ENCODE measurements at regions not wholly inside any gene's neighbourhood (a gene's known extent, or its start where the extent isn't known, plus 50 kb on each side); places are given as distances from the start of the nearest gene placed in this dataset.

DNA sequence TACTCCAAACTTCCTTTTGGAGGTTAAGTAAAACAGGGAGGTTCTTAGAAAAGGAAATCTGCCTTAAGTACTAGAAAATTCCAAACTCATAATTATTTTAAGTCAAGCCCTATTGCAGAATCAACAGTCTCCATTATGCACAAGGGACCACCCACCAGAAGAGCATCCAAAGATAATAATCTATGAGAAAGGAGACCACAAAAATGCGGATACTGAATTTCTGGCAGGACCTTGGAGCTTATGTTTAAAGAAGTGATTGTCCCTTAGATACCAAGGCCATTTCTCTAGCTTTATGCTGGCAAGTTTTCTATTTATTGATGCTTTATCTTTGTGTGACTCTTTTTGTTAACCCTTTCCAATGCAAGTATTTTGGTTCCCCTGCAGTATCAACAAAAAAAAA lies 404.0 kb upstream of the MMADHC start:
- DNase-seq, result no peak

DNA sequence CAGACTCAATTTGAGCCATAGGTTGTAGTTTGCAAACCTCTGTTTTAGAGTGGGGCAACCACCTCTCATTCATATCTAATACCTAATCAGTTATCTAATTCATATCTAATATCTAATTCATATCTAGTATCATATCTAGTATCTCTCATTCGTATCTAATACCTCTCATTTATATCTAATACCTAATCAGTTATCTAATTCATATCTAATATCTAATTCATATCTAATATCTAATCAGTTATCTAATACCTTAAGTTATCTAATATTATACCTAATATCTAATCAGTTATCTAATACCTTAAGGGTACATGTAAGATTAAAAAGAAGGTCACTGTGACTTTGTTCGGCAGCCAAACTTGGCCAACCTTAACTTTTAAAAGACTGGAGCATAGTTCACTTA lies 403.4 kb upstream of the MMADHC start:
- DNase-seq, result no peak

DNA sequence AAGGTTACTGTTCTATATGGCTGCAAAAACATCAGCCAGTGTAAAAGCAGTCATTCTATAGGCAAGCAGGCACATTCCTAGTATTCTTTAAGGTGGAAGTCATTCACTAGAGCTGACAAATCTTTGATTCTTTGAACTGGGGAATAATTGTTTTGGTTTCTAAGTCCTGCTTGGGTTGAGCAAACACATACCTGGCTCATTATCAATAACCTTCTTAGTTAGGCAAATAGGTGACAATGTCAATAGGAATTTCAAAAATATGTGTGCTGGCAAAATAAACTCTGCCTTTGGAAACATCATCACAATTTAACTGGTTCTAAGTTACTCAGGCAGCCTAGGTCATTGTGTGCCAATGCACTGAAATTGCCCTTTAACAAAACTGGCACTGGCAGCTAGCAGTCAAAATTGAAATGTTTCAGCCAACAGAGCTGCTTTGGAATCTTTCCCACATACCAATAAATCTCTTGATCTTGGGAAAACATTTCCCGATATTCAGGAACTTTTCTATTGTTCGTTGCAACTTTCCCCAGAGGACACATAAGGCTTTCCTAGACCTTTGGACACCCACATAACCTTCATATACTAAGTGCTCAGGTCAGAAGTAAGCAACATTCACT lies 402.0 kb upstream of the MMADHC start:
- DNase-seq, result no peak

- DNase-seq, result no peak
These were observed 400.8 kb upstream of the MMADHC start for GRCh38 chr2:149988361-149988760.

- DNase-seq, result no peak
These were observed 399.3 kb upstream of the MMADHC start for GRCh38 chr2:149986861-149987260.

- DNase-seq, result no peak
These were observed 396.7 kb upstream of the MMADHC start for GRCh38 chr2:149984311-149984710.

GRCh38 chr2:149972066-149972465 lies 384.5 kb upstream of the MMADHC start:
- no peak for DNase-seq

DNA sequence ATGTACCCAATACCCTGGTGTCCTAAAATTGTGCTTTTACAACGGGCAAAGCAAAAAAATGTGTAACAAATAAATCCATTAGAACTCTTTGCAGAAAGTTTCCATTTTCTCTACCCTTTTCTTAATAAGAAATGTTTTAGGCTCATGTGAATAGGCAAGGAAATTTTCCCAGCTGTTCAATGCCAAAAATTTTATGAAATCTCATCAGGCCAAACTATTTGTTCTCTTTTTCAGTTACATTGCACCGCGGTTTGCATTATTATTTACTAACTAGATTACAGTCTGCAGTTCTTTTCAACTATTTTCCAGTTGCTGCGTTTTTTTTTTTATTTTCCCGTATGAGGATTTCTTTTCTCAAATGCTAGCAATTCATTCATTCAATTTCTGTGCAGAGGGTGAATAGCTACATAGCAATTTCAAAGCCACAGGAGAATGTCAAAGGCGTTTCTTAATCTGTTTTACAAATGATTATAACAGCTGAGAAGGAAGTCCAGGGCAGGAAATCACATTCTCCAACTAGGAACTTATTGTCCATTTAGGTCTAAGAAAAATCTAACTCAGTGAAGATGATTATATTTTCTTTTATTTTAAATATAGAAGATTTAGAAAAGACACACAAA lies 367.5 kb upstream of the MMADHC start:
- DNase-seq, result no peak

DNA sequence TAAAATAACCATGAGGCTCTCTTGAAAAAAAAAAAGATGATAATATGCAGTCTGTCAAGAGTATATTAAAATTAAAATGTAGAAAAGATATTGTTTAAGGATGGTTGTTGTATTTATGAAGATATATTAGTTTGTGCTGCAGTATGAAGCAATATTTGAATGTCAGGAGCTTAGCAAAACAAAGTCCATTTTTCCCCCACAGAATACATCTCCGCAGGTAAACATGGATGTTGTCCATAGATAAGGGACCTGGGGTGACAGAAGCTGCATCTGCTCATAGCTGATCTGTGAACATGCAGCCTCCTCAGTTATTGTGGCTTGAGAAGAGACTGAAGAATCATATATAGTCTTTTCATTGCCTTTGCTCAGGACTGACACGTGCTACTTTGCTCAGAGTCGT lies 366.1 kb upstream of the MMADHC start:
- DNase-seq, result no peak

- DNase-seq, result no peak
These were observed 343.9 kb upstream of the MMADHC start for GRCh38 chr2:149931486-149931885.

DNA sequence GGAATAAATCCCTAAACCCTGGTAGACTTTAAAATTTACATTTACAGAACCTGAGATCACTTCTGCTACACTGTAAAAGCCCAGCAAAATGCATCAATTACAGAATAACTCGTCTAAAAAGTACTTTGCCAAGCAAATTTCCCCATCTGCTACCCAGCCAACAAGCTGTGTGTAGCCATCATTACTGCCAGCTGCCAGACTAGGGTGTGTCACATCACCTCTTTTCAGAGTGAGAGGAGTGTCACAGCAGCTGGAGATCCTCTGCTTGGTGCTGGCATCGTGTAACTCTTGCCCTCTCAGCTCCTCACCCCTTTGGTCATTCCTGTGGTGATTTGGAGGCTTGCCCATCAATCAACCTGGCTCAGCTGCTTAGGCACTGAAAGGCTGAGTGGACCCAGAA lies 340.4 kb upstream of the MMADHC start:
- no peak for DNase-seq

GRCh38 chr2:149926149-149926548 lies 338.6 kb upstream of the MMADHC start:
- DNase-seq, result no peak

DNA sequence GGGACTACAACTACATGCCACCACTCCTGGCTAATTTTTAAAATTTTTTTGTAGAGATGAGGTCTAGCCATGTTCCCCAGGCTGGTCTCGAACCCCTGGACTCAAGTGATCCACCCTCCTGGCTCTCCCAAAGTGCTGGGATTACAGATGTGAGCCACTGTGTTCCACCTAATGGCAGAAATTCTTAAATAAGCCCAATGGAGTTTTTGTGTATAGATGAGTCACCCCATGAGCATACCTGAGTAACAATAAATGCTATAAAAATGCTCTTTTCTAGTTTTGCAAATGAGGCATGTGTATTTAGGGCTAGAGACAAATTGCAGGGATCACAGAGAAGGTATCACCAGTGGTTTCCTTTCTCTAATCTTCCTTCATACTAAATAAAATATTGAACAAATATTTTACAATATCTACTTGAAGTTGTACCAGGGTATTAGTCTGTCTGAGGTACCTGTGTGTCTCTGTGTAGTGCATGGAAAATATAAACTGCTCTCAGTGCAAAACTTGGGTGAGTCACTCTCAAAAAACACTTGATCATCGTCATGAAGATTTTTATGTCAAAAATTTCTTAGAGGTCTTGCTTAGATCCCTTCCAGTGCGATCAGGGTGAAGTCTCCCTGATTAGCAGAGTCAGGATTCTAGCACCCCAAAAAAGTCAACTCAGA lies 337.1 kb upstream of the MMADHC start:
- no peak for DNase-seq

DNA sequence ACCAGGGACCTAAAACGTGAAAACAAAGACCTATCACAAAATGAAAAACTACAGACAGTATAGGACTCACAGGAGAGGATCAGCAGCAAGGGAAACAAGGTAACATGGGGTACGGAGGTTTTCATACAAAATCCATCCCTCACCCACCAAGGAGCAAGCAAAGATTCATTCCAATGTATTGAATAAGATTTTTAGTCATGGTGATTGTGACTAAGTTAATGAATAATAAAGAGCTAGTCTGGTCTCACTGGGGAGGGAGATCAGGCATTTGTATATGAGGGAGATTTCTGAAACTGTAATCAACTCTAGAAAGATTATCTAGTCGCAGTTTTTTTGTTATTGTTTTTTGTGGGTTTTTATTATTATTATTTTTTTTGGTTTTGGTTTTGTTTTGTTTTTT lies 336.5 kb upstream of the MMADHC start:
- DNase-seq, result no peak

DNA sequence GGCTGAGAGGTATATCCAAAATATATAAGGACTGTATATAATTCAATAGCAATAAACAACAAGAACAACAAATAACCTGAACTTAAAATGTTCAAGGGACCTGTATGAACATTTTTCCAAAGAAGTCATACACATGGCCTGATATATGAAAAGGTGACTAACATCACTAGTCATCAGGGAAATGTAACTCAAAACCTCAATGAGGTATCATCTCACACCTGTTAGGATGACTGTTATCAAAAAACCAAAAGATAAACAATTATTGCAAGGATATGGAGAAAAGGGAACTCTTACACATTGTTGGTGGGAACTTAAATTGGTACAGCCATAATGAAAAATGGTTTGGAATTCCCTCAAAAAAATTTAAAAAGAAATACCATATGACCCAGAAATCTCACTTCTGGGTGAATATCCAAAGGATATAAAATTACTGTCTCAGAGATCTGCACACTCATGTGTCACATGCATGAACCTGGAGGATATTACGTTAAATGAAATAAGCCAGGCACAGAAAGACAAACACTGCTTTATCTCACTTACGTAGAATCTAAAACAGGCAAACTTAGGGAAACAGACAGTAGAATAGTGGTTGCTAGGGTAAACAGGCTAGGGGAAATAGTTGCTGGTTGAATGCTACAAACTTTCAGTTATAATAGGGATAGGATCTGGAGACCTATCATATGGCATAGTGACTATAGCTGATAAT lies 334.5 kb upstream of the MMADHC start:
- no peak for DNase-seq

GRCh38 chr2:149920389-149920788 lies 332.8 kb upstream of the MMADHC start:
- no peak for DNase-seq

GRCh38 chr2:149915151-149915550 lies 327.6 kb upstream of the MMADHC start:
- DNase-seq, result no peak

DNA sequence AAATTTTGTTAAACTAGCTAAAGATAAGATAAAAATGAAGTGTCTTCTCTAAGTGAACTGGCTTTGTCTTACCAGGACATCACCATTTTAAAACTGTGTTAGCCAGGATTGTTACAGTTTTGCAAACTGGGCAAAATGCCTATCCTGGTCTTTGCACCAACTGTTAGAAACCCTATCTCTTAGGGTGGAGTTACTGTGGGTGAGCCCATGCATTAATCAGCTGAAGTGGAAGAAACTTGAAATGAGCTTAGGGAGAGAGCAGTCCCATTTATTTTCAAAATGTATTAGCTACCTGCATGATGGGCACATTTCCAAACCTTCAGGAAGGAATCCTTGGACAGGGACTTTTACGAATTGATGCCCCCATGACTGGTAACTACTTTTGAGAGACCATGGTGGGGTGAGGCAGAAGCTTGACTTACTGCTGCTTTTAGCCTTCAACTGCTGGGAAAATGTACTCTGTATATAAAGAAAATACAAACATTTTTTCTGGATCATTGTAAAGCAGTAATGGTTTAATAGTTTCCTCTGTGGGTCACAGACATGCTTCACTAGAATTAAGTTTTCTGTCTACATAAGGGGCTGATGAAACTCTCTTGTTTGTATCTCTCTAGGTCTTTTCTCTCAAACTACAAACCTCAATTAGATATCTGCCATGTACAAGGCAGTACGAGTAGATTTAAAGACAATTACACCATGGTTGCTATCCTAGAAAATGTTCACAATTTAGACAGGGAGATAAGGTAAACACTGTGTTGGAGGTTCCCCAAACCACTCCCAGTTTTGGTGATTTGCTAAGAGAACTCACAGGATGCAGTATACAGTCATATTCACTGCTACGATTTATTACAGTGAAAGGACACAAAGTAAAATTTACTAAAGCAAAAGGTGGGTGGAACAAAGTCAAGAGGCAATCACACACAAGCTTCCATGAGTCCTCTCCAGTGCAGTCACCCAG lies 321.4 kb upstream of the MMADHC start:
- no peak for DNase-seq

DNA sequence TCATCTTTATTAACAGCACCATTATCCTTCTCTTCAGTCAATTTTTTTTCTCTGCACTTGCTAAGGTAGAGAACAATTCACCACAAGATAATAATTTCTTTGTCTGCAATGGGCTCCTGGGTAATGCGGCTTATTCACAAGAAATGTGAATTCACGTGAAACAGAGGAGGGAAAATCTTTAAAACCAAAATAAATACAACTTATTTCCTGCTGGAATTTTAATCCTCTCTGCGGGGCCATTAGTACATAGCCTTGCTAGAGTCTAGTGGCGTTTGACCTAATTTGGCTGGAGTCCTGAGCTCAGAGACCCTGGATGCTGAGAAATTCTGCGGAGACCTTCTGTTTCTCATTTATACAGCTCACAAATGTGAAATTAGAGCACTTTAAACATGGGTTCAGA lies 319.3 kb upstream of the MMADHC start:
- no peak for DNase-seq

DNA sequence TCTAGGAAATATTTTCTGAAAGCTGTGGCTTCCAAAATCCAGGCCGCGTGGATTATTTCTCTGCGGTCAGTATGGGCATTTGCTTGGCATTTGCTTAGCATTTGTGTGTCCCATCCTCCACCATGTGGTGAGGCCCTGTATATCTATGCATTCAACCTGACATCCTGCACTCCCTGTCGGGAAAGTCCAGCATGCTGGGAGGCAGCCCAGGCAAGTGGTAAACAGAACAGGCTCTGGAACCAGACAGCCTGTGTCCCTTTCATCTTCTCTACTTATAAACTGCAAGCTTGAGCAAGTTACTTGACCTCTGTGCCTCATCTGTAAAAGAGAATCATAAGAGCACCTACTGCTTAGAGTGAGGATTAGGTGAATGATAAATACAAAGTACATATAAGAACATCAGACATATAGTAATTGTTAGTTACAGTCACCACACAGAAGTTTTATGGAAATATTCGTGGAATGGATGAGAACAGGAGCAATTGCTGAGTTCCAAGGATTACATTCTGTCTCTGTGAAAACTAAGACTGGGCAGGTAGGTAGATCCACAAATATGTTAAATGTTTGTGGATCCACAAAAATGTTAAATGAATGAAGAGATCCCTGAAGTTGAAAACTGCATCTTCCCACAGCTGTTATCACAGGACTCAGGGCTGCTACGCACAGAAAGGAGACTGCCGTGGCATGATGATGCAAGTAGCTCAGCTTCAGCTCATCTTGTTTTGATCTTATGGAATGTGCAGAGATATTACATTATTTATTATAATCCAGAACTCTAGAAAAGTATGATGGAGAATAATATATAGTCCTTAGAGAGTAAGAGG lies 317.0 kb upstream of the MMADHC start:
- DNase-seq, result no peak

GRCh38 chr2:149903626-149904025 lies 316.1 kb upstream of the MMADHC start:
- DNase-seq, result no peak

- DNase-seq, result peak; percentile 6
These were observed 314.5 kb upstream of the MMADHC start for GRCh38 chr2:149902081-149902480.

Measured in MV-4-11 (cell line).